Kidney epithelial cell (primary cell): ENCODE measurements at regions not wholly inside any gene's neighbourhood (a gene's known extent, or its start where the extent isn't known, plus 50 kb on each side); places are given as distances from the start of the nearest gene placed in this dataset.

Source experiments
- DNase-seq: peaks from one replicate; pipeline ENCODE4 v3.0.0-alpha.2; 2010; ENCODE audit warnings: low read depth
- H3K27me3 ChIP-seq: 2 replicates; pipeline ENCODE4 v1.6.0; 2011; ENCODE audit warnings: low read length; ENCODE audit not compliant: control insufficient read depth, insufficient read depth
- H3K36me3 ChIP-seq: 2 replicates; pipeline ENCODE4 v1.5.1; 2011; ENCODE audit warnings: low read length; ENCODE audit not compliant: control insufficient read depth, insufficient read depth
- H3K4me3 ChIP-seq: 2 replicates; pipeline ENCODE4 v1.5.1; 2011; ENCODE audit warnings: low read depth, mild to moderate bottlenecking, control low read depth, low read length
- TF ChIP-seq, protein P1 (sequence below): IDR thresholded peaks from 2 replicates; pipeline ENCODE4 v1.5.1; 2011; ENCODE audit warnings: mild to moderate bottlenecking, moderate library complexity, low read length, control low read depth, inconsistent platforms; ENCODE audit not compliant: insufficient read depth, poor library complexity, severe bottlenecking

DNA sequence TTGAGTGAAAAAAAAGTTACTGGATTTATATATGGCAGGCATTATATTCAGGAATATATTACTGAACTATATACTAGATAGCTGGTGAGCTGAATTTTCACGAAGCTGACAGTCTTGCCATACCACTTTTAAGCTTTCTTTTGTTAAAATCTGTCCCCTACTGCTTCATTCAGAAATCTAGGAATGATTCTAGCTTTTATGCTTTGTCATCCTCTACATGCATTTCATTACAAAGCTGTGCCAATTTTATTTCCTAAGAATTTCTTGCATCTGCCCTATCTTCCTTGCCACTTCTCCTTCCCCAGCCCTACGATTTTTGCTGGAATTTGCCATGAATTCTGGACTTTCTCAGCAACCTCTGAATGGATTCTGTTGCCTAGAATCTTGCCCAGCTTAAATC lies 158.5 kb upstream of the ADGRB3 start:
- TF ChIP-seq, protein P1, sequence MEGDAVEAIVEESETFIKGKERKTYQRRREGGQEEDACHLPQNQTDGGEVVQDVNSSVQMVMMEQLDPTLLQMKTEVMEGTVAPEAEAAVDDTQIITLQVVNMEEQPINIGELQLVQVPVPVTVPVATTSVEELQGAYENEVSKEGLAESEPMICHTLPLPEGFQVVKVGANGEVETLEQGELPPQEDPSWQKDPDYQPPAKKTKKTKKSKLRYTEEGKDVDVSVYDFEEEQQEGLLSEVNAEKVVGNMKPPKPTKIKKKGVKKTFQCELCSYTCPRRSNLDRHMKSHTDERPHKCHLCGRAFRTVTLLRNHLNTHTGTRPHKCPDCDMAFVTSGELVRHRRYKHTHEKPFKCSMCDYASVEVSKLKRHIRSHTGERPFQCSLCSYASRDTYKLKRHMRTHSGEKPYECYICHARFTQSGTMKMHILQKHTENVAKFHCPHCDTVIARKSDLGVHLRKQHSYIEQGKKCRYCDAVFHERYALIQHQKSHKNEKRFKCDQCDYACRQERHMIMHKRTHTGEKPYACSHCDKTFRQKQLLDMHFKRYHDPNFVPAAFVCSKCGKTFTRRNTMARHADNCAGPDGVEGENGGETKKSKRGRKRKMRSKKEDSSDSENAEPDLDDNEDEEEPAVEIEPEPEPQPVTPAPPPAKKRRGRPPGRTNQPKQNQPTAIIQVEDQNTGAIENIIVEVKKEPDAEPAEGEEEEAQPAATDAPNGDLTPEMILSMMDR, result no peak
- Histone ChIP-seq H3K27me3 (no peaks in the 10 kb centered on the region), H3K36me3 (no peaks in the 10 kb centered on the region), H3K4me3 (no peak overlapping the region)
- DNase-seq, result no peak

- Histone ChIP-seq H3K36me3 (no peaks in the 10 kb centered on the region), H3K27me3 (no peaks in the 10 kb centered on the region), H3K4me3 (no peak overlapping the region)
- DNase-seq, result no peak
- TF ChIP-seq, protein P1, result no peak
Observed at GRCh38 chr6:68473433-68474210, 161.5 kb upstream of the ADGRB3 start.

- Histone ChIP-seq H3K36me3 (no peaks in the 10 kb centered on the region), H3K27me3 (no peaks in the 10 kb centered on the region), H3K4me3 (no peak overlapping the region)
- no peak for DNase-seq
- TF ChIP-seq, protein P1, result peak; percentile 34
Observed at GRCh38 chr6:68468244-68468884, 166.7 kb upstream of the ADGRB3 start.

- no peak for DNase-seq
- Histone ChIP-seq H3K4me3 (no peak overlapping the region), H3K36me3 (no peaks in the 10 kb centered on the region), H3K27me3 (no peaks in the 10 kb centered on the region)
- TF ChIP-seq, protein P1, result no peak
Observed at GRCh38 chr6:68458447-68458846, 176.6 kb upstream of the ADGRB3 start.

GRCh38 chr6:68447112-68447511 lies 188.0 kb upstream of the ADGRB3 start:
- TF ChIP-seq, protein P1, result no peak
- DNase-seq, result no peak
- no peaks in the 10 kb centered on the region for H3K27me3 ChIP-seq
- no peaks in the 10 kb centered on the region for H3K36me3 ChIP-seq
- no peak overlapping the region for H3K4me3 ChIP-seq
